Heart left ventricle (tissue), 13 donors: ENCODE measurements at regions not wholly inside any gene's neighbourhood (a gene's known extent, or its start where the extent isn't known, plus 50 kb on each side); places are given as distances from the start of the nearest gene placed in this dataset.

Source experiments
- CTCF ChIP-seq, 12 donors: fragments of 200-600 bp; sonication (generic) in 4 of 12; IDR thresholded peaks; one replicate each; pipeline versions ENCODE4 v1.5.0 to v1.8.0; 2018 to 2022; ENCODE audit warnings: antibody characterized with exemption in 12 of 12, mild to moderate bottlenecking in 5 of 12
- POLR2A ChIP-seq, 2 donors: fragments of 450-650 bp; IDR thresholded peaks; one replicate each; pipeline ENCODE4 v1.6.1; 2017; ENCODE audit warnings: antibody characterized with exemption in 2 of 2, mild to moderate bottlenecking in 2 of 2, moderate library complexity in 2 of 2
- donor health status: ischemic (EF 13 %, LVEDD 7.1; RV severe dilation, severe dysfunction).
- donor health status: DM: no; HTN: yes; CAD: no.
- donor health status: DM: no; HTN: no; CAD: no.
- donor health status: ischemic (EF 25% LVEDD 6.9; RV normal size, moderate dysfunction).
- donor health status: ischemic (EF 25% LVEDD 5.7; RV mildly dilated, moderate dysfunction).
- donor health status: ischemic (EF 35%, LVEDD 5.7; RV mildly dilated, moderate dysfunction).
- donor health status: nonischemic (EF 11% LVEDD 7.7; RV severe dilation, severe dysfunction).
- donor health status: DM: yes; HTN: yes; CAD: no.
- donor health status: PGD.
- donor health status: ischemic (EF 29% LVEDD 5.4; RV normal size, mild dysfunction).
- donor health status: nonischemic (EF 23%, LVEDD 6.1; RV moderate dilation, normal function).

DNA sequence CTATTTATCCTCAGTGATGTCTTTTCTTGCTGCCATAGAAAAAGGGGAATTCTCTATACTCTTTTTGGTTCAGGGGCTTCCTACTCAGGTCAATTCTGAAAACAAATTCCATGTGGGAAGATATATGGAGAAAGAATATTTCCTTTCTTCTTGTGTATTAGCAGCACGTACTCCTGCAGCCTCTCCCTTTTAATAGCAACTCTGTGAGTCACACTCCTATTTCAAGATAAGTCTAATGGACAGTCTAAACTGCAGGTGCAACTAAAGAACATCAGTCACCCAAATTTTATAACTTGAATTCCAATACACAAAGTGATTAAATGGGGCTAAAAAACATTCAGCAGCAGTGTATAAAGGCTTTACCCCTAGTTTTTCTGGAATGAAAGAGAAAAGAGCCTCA, 942.2 kb downstream of the CNTNAP5 start:
- TF ChIP-seq POLR2A (IDR thresholded peaks at IDR 0.05) (no peak), CTCF (IDR thresholded peaks at IDR 0.05) (no peak)
